ENCODE measurements at regions not wholly inside any gene's neighbourhood (a gene's known extent, or its start where the extent isn't known, plus 50 kb on each side); places are given as distances from the start of the nearest gene placed in this dataset.

DNA sequence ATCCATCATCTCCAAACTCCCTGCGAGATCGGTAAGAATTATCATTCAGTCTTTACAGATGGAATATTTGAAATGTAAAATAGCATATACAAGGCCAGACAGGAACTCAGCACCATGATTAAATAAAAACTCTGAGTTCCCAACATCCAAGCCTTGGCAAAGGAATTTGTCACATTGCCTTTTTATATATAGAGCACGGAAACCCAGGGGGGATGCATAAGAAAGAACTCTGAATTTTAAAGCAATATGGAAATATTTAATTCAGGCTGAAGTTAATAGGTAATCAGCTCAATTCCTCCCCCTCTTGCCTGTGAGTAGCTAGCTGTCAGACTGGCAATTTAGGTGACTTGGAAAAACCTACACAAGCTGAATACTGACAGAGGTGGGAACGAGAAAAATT lies 217.9 kb upstream of the KCNMB2 start:
- 88% methylated on average over 4 of the region's 4 CpGs for WGBS
- Histone ChIP-seq H3K27ac (ENCODE audit: low read depth) (no peak overlapping the region), H3K4me3 (ENCODE audit: low read depth, low read length) (no peak overlapping the region), H3K36me3 (ENCODE audit: insufficient read depth) (no peaks in the 10 kb centered on the region), H3K4me1 (ENCODE audit: insufficient read depth) (no peaks in the 10 kb centered on the region)
- no peak for DNase-seq (ENCODE audit: extremely low spot score)

DNA sequence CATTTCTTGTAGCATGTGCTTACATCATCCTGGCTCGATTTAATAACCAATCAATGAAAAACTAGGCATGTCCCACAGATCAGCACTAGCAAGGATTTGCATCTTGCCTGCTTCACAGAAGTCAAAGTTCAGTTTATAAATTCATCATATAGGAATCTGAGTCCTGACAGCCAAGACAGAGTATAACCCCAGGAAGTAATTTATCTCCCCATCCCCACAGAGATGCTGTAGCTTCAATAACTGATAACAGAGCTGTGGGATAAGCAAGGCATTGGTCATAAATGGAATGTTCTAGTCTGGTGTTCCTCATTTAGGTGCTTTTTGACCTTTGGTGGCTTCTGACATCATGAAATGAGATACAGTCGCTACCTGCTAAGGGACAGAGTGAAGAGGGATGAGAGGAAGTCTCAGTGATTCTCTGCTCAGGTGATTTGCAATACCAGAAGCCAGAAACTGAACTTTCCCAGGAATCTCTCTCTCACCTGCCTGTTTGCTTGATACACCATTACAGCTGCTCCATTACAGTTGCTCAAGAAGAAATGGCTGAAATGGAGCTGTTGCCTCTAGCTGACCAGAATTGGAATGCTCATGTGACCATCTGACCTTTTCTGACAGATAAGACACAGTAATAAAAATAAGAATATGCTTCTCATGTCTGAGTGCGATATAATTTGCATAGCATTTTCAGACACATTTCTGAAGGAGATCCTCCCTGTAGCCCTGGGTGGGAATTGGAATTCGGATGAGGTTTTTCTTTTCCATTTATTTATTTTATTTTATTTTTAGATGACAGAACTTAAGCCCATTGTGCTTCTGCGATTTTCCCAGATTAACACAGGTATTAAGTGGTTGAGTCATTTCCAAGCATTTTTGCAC lies 217.1 kb upstream of the KCNMB2 start:
- no peak for DNase-seq (ENCODE audit: extremely low spot score)
- WGBS = 87% methylated on average over 5 of the region's 5 CpGs
- Histone ChIP-seq H3K4me3 (ENCODE audit: low read depth, low read length) (no peak overlapping the region), H3K27ac (ENCODE audit: low read depth) (no peak overlapping the region), H3K36me3 (ENCODE audit: insufficient read depth) (no peaks in the 10 kb centered on the region), H3K4me1 (ENCODE audit: insufficient read depth) (no peaks in the 10 kb centered on the region)

DNA sequence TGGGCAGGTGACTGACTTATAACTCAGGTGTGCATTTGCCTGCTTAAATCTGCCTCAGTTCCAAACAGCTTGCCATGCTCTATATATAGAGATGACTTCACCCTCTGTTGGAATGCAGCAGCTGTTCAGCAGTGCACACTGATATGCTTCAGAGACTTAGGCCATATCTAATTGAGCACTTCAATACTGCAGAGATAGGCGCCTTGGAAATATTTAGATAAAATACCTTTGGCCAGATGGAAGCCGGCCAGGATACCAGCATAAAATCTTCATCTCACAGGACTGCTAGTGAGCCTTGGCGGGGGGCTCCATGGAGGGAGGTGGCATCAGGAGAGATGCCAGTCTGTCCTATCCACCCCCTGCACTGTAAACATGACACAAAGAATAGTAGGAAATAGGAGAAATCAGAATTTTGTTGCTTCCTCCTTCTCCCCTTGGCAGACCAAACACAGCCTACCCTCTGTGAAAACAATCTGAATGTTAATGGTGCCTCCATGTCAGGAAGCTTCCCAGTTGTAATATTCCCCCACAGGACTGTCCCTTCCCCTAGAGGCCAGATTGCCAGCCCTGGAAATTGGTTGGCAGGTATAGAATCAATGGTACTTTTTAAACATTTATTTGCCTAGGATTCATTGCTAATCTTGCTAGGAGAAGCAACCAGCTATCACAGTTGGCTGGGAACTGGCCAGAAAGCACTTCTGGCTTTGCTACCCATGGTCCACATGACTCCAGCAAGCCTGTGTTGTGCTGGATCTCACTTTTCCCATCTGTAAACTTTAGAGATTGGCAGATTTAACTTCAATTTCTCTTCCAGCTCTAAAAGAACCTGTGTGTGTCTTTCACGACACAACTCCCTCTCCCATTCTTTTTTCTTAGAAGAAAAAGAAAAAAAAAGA lies 215.5 kb upstream of the KCNMB2 start:
- Histone ChIP-seq H3K27ac (ENCODE audit: low read depth) (no peak overlapping the region), H3K4me1 (ENCODE audit: insufficient read depth) (no peaks in the 10 kb centered on the region), H3K4me3 (ENCODE audit: low read depth, low read length) (no peak overlapping the region), H3K36me3 (ENCODE audit: insufficient read depth) (no peaks in the 10 kb centered on the region)
- WGBS = 61% methylated on average over 4 of the region's 4 CpGs
- no peak for DNase-seq (ENCODE audit: extremely low spot score)

GRCh38 chr3:178324356-178324755 lies 211.9 kb upstream of the KCNMB2 start:
- Histone ChIP-seq H3K4me3 (ENCODE audit: low read depth, low read length) (no peak overlapping the region), H3K36me3 (ENCODE audit: insufficient read depth) (no peaks in the 10 kb centered on the region), H3K27ac (ENCODE audit: low read depth) (no peak overlapping the region), H3K4me1 (ENCODE audit: insufficient read depth) (no peaks in the 10 kb centered on the region)
- WGBS = 79% methylated on average over 5 of the region's 5 CpGs
- DNase-seq (ENCODE audit: extremely low spot score) = no peak

- WGBS = 4% methylated on average over 1 of the region's 1 CpG
- Histone ChIP-seq H3K4me1 (ENCODE audit: insufficient read depth) (no peaks in the 10 kb centered on the region), H3K27ac (ENCODE audit: low read depth) (no peak overlapping the region), H3K36me3 (ENCODE audit: insufficient read depth) (no peaks in the 10 kb centered on the region), H3K4me3 (ENCODE audit: low read depth, low read length) (no peak overlapping the region)
- peak; percentile 45 for DNase-seq (ENCODE audit: extremely low spot score)
Measured at GRCh38 chr3:178325330-178325729, 210.9 kb upstream of the KCNMB2 start.

DNA sequence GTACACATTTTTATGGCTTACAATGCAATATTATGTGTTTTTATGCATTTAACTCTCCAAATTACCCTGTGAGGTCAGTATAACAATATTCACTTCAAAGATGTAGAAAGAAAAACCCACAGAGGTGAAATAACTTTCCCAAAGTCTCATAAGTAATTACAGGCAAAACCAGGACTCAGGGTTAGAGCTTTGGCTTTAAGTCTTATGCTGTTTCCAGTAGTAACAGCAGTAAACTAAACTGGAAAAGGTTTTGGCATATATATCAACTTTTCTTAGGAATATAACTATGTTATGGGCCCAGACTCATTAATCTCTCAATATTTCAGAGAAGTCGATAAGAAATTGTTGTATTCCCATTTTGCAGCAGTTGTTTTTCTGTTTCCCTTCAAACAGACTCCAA lies 206.3 kb upstream of the KCNMB2 start:
- WGBS = 62% methylated on average over 1 of the region's 1 CpG
- DNase-seq (ENCODE audit: extremely low spot score) = no peak
- no peak overlapping the region for H3K27ac ChIP-seq (ENCODE audit: low read depth)
- no peaks in the 10 kb centered on the region for H3K4me1 ChIP-seq (ENCODE audit: insufficient read depth)
- no peak overlapping the region for H3K4me3 ChIP-seq (ENCODE audit: low read depth, low read length)
- H3K36me3 ChIP-seq (ENCODE audit: insufficient read depth) = no peaks in the 10 kb centered on the region

- no peak overlapping the region for H3K4me3 ChIP-seq (ENCODE audit: low read depth, low read length)
- no peak for DNase-seq (ENCODE audit: extremely low spot score)
- 98% methylated on average over 3 of the region's 3 CpGs for WGBS
- H3K4me1 ChIP-seq (ENCODE audit: insufficient read depth) = no peaks in the 10 kb centered on the region
- H3K27ac ChIP-seq (ENCODE audit: low read depth) = no peak overlapping the region
- no peaks in the 10 kb centered on the region for H3K36me3 ChIP-seq (ENCODE audit: insufficient read depth)
Measured at GRCh38 chr3:178334239-178334638, 202.0 kb upstream of the KCNMB2 start.

- no peak for DNase-seq (ENCODE audit: extremely low spot score)
- Histone ChIP-seq H3K4me3 (ENCODE audit: low read depth, low read length) (no peak overlapping the region), H3K36me3 (ENCODE audit: insufficient read depth) (no peaks in the 10 kb centered on the region), H3K4me1 (ENCODE audit: insufficient read depth) (no peaks in the 10 kb centered on the region), H3K27ac (ENCODE audit: low read depth) (no peak overlapping the region)
- WGBS = 95% methylated on average over 1 of the region's 1 CpG
Measured at GRCh38 chr3:178336336-178336735, 199.9 kb upstream of the KCNMB2 start.

- H3K36me3 ChIP-seq (ENCODE audit: insufficient read depth) = no peaks in the 10 kb centered on the region
- H3K4me3 ChIP-seq (ENCODE audit: low read depth, low read length) = no peak overlapping the region
- 70% methylated on average over 2 of the region's 2 CpGs for WGBS
- DNase-seq (ENCODE audit: extremely low spot score) = no peak
- H3K27ac ChIP-seq (ENCODE audit: low read depth) = no peak overlapping the region
- no peaks in the 10 kb centered on the region for H3K4me1 ChIP-seq (ENCODE audit: insufficient read depth)
Measured at GRCh38 chr3:178340506-178340905, 195.7 kb upstream of the KCNMB2 start.

- Histone ChIP-seq H3K4me1 (ENCODE audit: insufficient read depth) (no peaks in the 10 kb centered on the region), H3K4me3 (ENCODE audit: low read depth, low read length) (no peak overlapping the region), H3K27ac (ENCODE audit: low read depth) (no peak overlapping the region), H3K36me3 (ENCODE audit: insufficient read depth) (no peaks in the 10 kb centered on the region)
- DNase-seq (ENCODE audit: extremely low spot score) = no peak
- WGBS = 93% methylated on average over 7 of the region's 7 CpGs
Measured at GRCh38 chr3:178341636-178342035, 194.6 kb upstream of the KCNMB2 start.

- H3K36me3 ChIP-seq (ENCODE audit: insufficient read depth) = no peaks in the 10 kb centered on the region
- no peaks in the 10 kb centered on the region for H3K4me1 ChIP-seq (ENCODE audit: insufficient read depth)
- H3K27ac ChIP-seq (ENCODE audit: low read depth) = no peak overlapping the region
- no peak overlapping the region for H3K4me3 ChIP-seq (ENCODE audit: low read depth, low read length)
- DNase-seq (ENCODE audit: extremely low spot score) = no peak
- WGBS = 63% methylated on average over 2 of the region's 2 CpGs
Measured at GRCh38 chr3:178342111-178342510, 194.1 kb upstream of the KCNMB2 start.

DNA sequence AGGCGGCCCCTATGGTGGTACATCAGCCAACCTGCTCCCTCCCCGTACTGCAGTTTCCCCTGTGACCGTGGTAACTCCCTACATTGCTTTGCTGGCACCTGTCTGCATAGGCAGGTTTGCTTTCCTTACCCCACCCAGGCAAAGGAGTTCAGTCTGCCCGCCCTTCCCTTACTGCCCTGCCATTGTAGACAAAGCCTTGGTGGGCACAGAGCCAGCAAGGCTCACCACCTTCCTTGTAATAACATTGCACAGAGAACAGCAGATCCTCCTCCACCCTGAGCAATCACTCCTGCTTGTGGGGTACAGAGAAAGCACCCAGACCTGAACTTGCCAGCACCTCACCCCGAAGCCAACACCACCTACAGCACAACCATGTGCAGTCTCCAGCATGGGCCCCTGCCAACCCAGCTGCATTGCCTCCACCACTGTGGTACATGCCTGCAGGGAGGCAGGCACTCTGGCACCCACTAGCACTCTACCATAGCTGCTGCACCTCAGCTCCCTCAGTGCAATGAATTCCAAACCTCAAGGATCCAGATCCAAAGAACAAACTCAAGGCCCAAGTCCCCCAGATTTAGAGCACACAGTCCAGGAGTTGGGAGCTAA lies 192.7 kb upstream of the KCNMB2 start:
- H3K27ac ChIP-seq (ENCODE audit: low read depth) = no peak overlapping the region
- WGBS = 93% methylated on average over 5 of the region's 5 CpGs
- H3K4me1 ChIP-seq (ENCODE audit: insufficient read depth) = no peaks in the 10 kb centered on the region
- DNase-seq (ENCODE audit: extremely low spot score) = no peak
- no peak overlapping the region for H3K4me3 ChIP-seq (ENCODE audit: low read depth, low read length)
- no peaks in the 10 kb centered on the region for H3K36me3 ChIP-seq (ENCODE audit: insufficient read depth)

- Histone ChIP-seq H3K36me3 (ENCODE audit: insufficient read depth) (peaks cover 1% of the 10 kb centered on the region), H3K4me1 (ENCODE audit: insufficient read depth) (no peaks in the 10 kb centered on the region), H3K27ac (ENCODE audit: low read depth) (no peak overlapping the region), H3K4me3 (ENCODE audit: low read depth, low read length) (no peak overlapping the region)
- WGBS = 95% methylated on average over 4 of the region's 4 CpGs
- DNase-seq (ENCODE audit: extremely low spot score) = no peak
Measured at GRCh38 chr3:178345944-178346343, 190.3 kb upstream of the KCNMB2 start.

Data from urinary bladder (tissue), 3 donors.